ENCODE measurements at regions not wholly inside any gene's neighbourhood (a gene's known extent, or its start where the extent isn't known, plus 50 kb on each side); places are given as distances from the start of the nearest gene placed in this dataset.

GRCh38 chr10:61845950-61846268 lies 55.6 kb upstream of the ARID5B start:
- TF ChIP-seq POLR2AphosphoS5 (IDR thresholded peaks at IDR 0.05; ENCODE audit: low read depth, low read length): no peak
- no peak for TF ChIP-seq TAF1 (IDR thresholded peaks at IDR 0.05; ENCODE audit: borderline replicate concordance, insufficient read depth, low read length)
- no peak for TF ChIP-seq SIN3A (IDR thresholded peaks at IDR 0.05; ENCODE audit: borderline replicate concordance, insufficient read depth, low read length)
- TF ChIP-seq FOXP2 (optimal IDR thresholded peaks at IDR 0.05; ENCODE audit: borderline replicate concordance, extremely low read depth, extremely low read length, insufficient read depth): no peak

- TF ChIP-seq FOXP2 (optimal IDR thresholded peaks at IDR 0.05; ENCODE audit: borderline replicate concordance, extremely low read depth, extremely low read length, insufficient read depth) (no peak), REST (IDR thresholded peaks at IDR 0.05; ENCODE audit: insufficient read depth in 1 of 2, low read depth in 2 of 2, low read length in 2 of 2) (no peak), SIN3A (IDR thresholded peaks at IDR 0.05; ENCODE audit: borderline replicate concordance, insufficient read depth, low read length) (no peak), TAF1 (IDR thresholded peaks at IDR 0.05; ENCODE audit: borderline replicate concordance, insufficient read depth, low read length) (no peak), POLR2AphosphoS5 (IDR thresholded peaks at IDR 0.05; ENCODE audit: low read depth, low read length) (no peak)
Measured at GRCh38 chr10:61846370-61847031, 55.0 kb upstream of the ARID5B start.

GRCh38 chr10:61847087-61847486 lies 54.4 kb upstream of the ARID5B start:
- no peak for TF ChIP-seq POLR2AphosphoS5 (IDR thresholded peaks at IDR 0.05; ENCODE audit: low read depth, low read length)
- TF ChIP-seq REST (IDR thresholded peaks at IDR 0.05; ENCODE audit: insufficient read depth in 1 of 2, low read depth in 2 of 2, low read length in 2 of 2): no peak
- no peak for TF ChIP-seq FOXP2 (optimal IDR thresholded peaks at IDR 0.05; ENCODE audit: borderline replicate concordance, extremely low read depth, extremely low read length, insufficient read depth)
- TF ChIP-seq SIN3A (IDR thresholded peaks at IDR 0.05; ENCODE audit: borderline replicate concordance, insufficient read depth, low read length): no peak
- TF ChIP-seq TAF1 (IDR thresholded peaks at IDR 0.05; ENCODE audit: borderline replicate concordance, insufficient read depth, low read length): no peak

- TF ChIP-seq POLR2AphosphoS5 (IDR thresholded peaks at IDR 0.05; ENCODE audit: low read depth, low read length) (no peak), TAF1 (IDR thresholded peaks at IDR 0.05; ENCODE audit: borderline replicate concordance, insufficient read depth, low read length) (no peak), FOXP2 (optimal IDR thresholded peaks at IDR 0.05; ENCODE audit: borderline replicate concordance, extremely low read depth, extremely low read length, insufficient read depth) (no peak), SIN3A (IDR thresholded peaks at IDR 0.05; ENCODE audit: borderline replicate concordance, insufficient read depth, low read length) (no peak), REST (IDR thresholded peaks at IDR 0.05; ENCODE audit: insufficient read depth in 1 of 2, low read depth in 2 of 2, low read length in 2 of 2) (no peak)
Measured at GRCh38 chr10:61847640-61848039, 53.9 kb upstream of the ARID5B start.

- no peak for TF ChIP-seq TAF1 (IDR thresholded peaks at IDR 0.05; ENCODE audit: borderline replicate concordance, insufficient read depth, low read length)
- no peak for TF ChIP-seq REST (IDR thresholded peaks at IDR 0.05; ENCODE audit: insufficient read depth in 1 of 2, low read depth in 2 of 2, low read length in 2 of 2)
- TF ChIP-seq SIN3A (IDR thresholded peaks at IDR 0.05; ENCODE audit: borderline replicate concordance, insufficient read depth, low read length): no peak
- TF ChIP-seq POLR2AphosphoS5 (IDR thresholded peaks at IDR 0.05; ENCODE audit: low read depth, low read length): no peak
- no peak for TF ChIP-seq FOXP2 (optimal IDR thresholded peaks at IDR 0.05; ENCODE audit: borderline replicate concordance, extremely low read depth, extremely low read length, insufficient read depth)
Measured at GRCh38 chr10:61850376-61850775, 51.1 kb upstream of the ARID5B start.
